ENCODE measurements at regions not wholly inside any gene's neighbourhood (a gene's known extent, or its start where the extent isn't known, plus 50 kb on each side); places are given as distances from the start of the nearest gene placed in this dataset.

DNA sequence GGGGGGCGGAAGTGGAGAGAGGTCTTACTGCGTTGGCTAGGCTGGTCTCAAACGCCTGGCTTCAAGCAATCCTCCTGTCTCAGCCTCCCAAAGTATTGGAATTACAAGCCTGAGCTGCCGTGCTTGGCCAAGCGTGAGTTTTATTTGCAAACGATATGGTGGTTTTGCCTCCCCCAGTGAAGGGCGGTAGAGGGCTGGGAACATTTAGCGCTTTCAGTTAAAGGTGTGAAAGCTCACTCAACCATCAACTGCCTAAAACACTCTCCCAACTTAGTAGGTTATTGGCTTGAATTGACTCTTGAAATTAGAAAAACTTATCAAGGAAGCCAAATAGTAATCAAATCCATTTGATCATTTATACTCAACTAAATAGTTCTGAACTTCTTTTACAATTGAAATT lies 156.3 kb downstream of the ESM1 start:
- TF ChIP-seq, protein P1, sequence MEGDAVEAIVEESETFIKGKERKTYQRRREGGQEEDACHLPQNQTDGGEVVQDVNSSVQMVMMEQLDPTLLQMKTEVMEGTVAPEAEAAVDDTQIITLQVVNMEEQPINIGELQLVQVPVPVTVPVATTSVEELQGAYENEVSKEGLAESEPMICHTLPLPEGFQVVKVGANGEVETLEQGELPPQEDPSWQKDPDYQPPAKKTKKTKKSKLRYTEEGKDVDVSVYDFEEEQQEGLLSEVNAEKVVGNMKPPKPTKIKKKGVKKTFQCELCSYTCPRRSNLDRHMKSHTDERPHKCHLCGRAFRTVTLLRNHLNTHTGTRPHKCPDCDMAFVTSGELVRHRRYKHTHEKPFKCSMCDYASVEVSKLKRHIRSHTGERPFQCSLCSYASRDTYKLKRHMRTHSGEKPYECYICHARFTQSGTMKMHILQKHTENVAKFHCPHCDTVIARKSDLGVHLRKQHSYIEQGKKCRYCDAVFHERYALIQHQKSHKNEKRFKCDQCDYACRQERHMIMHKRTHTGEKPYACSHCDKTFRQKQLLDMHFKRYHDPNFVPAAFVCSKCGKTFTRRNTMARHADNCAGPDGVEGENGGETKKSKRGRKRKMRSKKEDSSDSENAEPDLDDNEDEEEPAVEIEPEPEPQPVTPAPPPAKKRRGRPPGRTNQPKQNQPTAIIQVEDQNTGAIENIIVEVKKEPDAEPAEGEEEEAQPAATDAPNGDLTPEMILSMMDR (IDR thresholded peaks at IDR 0.05; ENCODE audit: low read length): no peak
- no peak for TF ChIP-seq EZH2 (optimal IDR thresholded peaks at IDR 0.05; ENCODE audit: low read depth, low read length)
